Stomach (tissue), 4 donors: ENCODE measurements at regions not wholly inside any gene's neighbourhood (a gene's known extent, or its start where the extent isn't known, plus 50 kb on each side); places are given as distances from the start of the nearest gene placed in this dataset.

Source experiments
- POLR2A ChIP-seq, 4 donors: fragments of 450-650 bp; IDR thresholded peaks; one replicate each; pipeline ENCODE4 v1.6.1; 2016; ENCODE audit warnings: antibody characterized with exemption in 4 of 4, control low read depth in 2 of 4, mild to moderate bottlenecking in 1 of 4, moderate library complexity in 1 of 4
- POLR2AphosphoS5 ChIP-seq, 3 donors: sonication (generic); formaldehyde crosslinking; IDR thresholded peaks; one replicate each; pipeline ENCODE4 v1.6.1; 2016; ENCODE audit warnings: antibody characterized with exemption in 3 of 3
- TF ChIP-seq, protein P1 (sequence below), 7 experiments: fragments of 450-650 bp in 4 of 7; fragments of 200-600 bp in 3 of 7; sonication (generic) in 3 of 7; IDR thresholded peaks; one replicate each; pipeline ENCODE4 v1.5.1; 2016 to 2019; ENCODE audit warnings: antibody characterized with exemption in 7 of 7, control low read depth in 2 of 7, mild to moderate bottlenecking in 1 of 7

DNA sequence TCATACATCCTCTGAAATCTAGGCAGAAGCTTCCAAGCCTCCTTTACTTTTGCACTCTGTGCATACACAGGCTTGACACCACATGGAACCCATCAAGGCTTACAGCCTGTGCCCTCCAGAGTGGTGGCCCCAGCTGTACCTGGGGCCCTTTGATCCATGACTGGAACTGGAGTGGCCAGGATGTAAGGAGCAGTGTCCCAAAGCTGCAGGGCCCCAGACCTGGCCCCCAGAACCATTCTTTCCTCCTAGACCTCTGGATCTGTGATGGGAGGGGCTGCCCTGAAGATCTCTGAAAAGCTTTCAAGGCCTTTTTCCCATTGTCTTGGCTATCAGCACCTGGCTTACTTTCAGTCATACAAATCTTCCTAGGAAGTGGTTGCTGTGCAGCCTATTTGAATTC, 63.1 kb upstream of the NOL4 start:
- TF ChIP-seq, protein P1, sequence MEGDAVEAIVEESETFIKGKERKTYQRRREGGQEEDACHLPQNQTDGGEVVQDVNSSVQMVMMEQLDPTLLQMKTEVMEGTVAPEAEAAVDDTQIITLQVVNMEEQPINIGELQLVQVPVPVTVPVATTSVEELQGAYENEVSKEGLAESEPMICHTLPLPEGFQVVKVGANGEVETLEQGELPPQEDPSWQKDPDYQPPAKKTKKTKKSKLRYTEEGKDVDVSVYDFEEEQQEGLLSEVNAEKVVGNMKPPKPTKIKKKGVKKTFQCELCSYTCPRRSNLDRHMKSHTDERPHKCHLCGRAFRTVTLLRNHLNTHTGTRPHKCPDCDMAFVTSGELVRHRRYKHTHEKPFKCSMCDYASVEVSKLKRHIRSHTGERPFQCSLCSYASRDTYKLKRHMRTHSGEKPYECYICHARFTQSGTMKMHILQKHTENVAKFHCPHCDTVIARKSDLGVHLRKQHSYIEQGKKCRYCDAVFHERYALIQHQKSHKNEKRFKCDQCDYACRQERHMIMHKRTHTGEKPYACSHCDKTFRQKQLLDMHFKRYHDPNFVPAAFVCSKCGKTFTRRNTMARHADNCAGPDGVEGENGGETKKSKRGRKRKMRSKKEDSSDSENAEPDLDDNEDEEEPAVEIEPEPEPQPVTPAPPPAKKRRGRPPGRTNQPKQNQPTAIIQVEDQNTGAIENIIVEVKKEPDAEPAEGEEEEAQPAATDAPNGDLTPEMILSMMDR (IDR thresholded peaks at IDR 0.05): no peak
- no peak for TF ChIP-seq POLR2A (IDR thresholded peaks at IDR 0.05)
- no peak for TF ChIP-seq POLR2AphosphoS5 (IDR thresholded peaks at IDR 0.05)
